HCT116 (cell line): ENCODE measurements at regions not wholly inside any gene's neighbourhood (a gene's known extent, or its start where the extent isn't known, plus 50 kb on each side); places are given as distances from the start of the nearest gene placed in this dataset.

Source experiments
- CTCF ChIP-seq, 3 experiments: fragments of 200-600 bp in 1 of 3; sonication (generic) in 1 of 3; IDR thresholded peaks in 2 of 3; conservative IDR thresholded peaks in 1 of 3; 2 replicates each; pipeline ENCODE4 v1.5.1; 2012 to 2017; ENCODE audit warnings: low read depth in 2 of 3, low read length in 2 of 3, antibody characterized with exemption in 1 of 3, borderline replicate concordance in 1 of 3, control low read depth in 1 of 3, mild to moderate bottlenecking in 1 of 3, mixed read lengths in 1 of 3, mixed run types in 1 of 3, moderate library complexity in 1 of 3; ENCODE audit not compliant: insufficient read depth in 1 of 3
- EGR1 ChIP-seq: IDR thresholded peaks from 2 replicates; pipeline ENCODE4 v1.6.1; 2012; ENCODE audit warnings: low read depth
- ELF1 ChIP-seq: IDR thresholded peaks from 2 replicates; pipeline ENCODE4 v1.6.1; 2012; ENCODE audit warnings: low read depth, borderline replicate concordance
- EZH2 ChIP-seq: fragments of 200-600 bp; sonication (generic); IDR thresholded peaks from 2 replicates; pipeline ENCODE4 v1.6.1; 2017; ENCODE audit warnings: antibody characterized with exemption, mixed run types
- JUND ChIP-seq: IDR thresholded peaks from 2 replicates; pipeline ENCODE4 v1.6.1; 2012
- MAX ChIP-seq: IDR thresholded peaks from 2 replicates; pipeline ENCODE4 v1.6.1; 2012
- POLR2A ChIP-seq: IDR thresholded peaks from 2 replicates; pipeline ENCODE4 v1.7.0; 2011; ENCODE audit warnings: borderline replicate concordance; ENCODE audit not compliant: insufficient read depth, insufficient read length; ENCODE audit errors: extremely low read depth
- POLR2AphosphoS5 ChIP-seq: IDR thresholded peaks from 2 replicates; pipeline ENCODE4 v1.6.1; 2011; ENCODE audit warnings: mild to moderate bottlenecking, low read depth, low read length, moderate library complexity
- RAD21 ChIP-seq: IDR thresholded peaks from 2 replicates; pipeline ENCODE4 v1.6.1; 2012; ENCODE audit warnings: low read depth, mild to moderate bottlenecking

GRCh38 chr12:41745593-41745992 lies 399.1 kb downstream of the GXYLT1 start:
- TF ChIP-seq CTCF (IDR thresholded peaks at IDR 0.05 in 2 of 3, conservative IDR thresholded peaks at IDR 0.05 in 1 of 3; ENCODE audit: borderline replicate concordance in 1 of 3, insufficient read depth in 1 of 3, low read depth in 2 of 3, low read length in 2 of 3) (peak in 1 of 3 experiments; percentile 19; a peak in 3 of 6 replicates), POLR2A (no peak), JUND (no peak), POLR2AphosphoS5 (no peak), MAX (no peak), RAD21 (peak; percentile 13; the same call in 1 of the 2 replicates), ELF1 (no peak), EGR1 (no peak), EZH2 (no peak)
